ENCODE measurements at regions not wholly inside any gene's neighbourhood (a gene's known extent, or its start where the extent isn't known, plus 50 kb on each side); places are given as distances from the start of the nearest gene placed in this dataset.
"Not testable (repeated sequence)": the region's sequence is repeated elsewhere in the genome, so short reads cannot be mapped to it uniquely, and the experiment has no call there.

- TF ChIP-seq, protein P1, sequence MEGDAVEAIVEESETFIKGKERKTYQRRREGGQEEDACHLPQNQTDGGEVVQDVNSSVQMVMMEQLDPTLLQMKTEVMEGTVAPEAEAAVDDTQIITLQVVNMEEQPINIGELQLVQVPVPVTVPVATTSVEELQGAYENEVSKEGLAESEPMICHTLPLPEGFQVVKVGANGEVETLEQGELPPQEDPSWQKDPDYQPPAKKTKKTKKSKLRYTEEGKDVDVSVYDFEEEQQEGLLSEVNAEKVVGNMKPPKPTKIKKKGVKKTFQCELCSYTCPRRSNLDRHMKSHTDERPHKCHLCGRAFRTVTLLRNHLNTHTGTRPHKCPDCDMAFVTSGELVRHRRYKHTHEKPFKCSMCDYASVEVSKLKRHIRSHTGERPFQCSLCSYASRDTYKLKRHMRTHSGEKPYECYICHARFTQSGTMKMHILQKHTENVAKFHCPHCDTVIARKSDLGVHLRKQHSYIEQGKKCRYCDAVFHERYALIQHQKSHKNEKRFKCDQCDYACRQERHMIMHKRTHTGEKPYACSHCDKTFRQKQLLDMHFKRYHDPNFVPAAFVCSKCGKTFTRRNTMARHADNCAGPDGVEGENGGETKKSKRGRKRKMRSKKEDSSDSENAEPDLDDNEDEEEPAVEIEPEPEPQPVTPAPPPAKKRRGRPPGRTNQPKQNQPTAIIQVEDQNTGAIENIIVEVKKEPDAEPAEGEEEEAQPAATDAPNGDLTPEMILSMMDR (IDR thresholded peaks at IDR 0.05): no peak
- DNase-seq (ENCODE audit: low spot score): no peak
- no peaks in the 10 kb centered on the region for H3K36me3 Mint-ChIP-seq (ENCODE audit: low read depth)
- H3K27me3 Mint-ChIP-seq (ENCODE audit: low read depth): peaks cover 27% of the 10 kb centered on the region
- H3K9me3 Mint-ChIP-seq (ENCODE audit: low read depth): no peaks in the 10 kb centered on the region
- no peak overlapping the region for H3K4me3 Mint-ChIP-seq (ENCODE audit: unreplicated experiment)
- no peak overlapping the region for H3K27ac Mint-ChIP-seq (ENCODE audit: unreplicated experiment)
- no peaks in the 10 kb centered on the region for H3K4me1 Mint-ChIP-seq (ENCODE audit: low read depth)
These were observed 475.8 kb downstream of the PLCL1 start for GRCh38 chr2:198280145-198280544.

DNA sequence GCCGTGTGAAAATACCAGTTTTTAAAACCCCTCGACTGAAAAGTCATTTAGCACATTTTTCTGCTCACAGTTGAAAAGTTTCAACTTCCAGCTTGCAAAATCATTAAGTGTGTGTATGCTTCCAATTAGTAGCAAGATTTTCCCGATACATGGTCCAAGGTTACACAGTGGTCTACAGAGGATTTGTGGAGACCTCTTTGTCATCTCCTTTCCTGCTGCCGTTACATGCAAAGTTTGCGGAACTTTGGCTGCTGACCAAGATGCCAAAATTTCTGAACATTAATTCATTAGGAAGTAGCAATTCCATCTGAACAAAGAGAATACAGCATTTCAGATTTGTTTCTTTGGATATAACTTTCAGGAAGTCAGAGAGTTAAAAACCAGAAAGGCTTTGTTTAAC is 474.6 kb downstream of the PLCL1 start:
- Mint-ChIP-seq H3K4me1 (ENCODE audit: low read depth) (no peaks in the 10 kb centered on the region), H3K9me3 (ENCODE audit: low read depth) (no peaks in the 10 kb centered on the region), H3K4me3 (ENCODE audit: unreplicated experiment) (no peak overlapping the region), H3K36me3 (ENCODE audit: low read depth) (no peaks in the 10 kb centered on the region), H3K27ac (ENCODE audit: unreplicated experiment) (no peak overlapping the region), H3K27me3 (ENCODE audit: low read depth) (peaks cover 23% of the 10 kb centered on the region)
- TF ChIP-seq, protein P1 (IDR thresholded peaks at IDR 0.05): no peak
- DNase-seq (ENCODE audit: low spot score): no peak

DNA sequence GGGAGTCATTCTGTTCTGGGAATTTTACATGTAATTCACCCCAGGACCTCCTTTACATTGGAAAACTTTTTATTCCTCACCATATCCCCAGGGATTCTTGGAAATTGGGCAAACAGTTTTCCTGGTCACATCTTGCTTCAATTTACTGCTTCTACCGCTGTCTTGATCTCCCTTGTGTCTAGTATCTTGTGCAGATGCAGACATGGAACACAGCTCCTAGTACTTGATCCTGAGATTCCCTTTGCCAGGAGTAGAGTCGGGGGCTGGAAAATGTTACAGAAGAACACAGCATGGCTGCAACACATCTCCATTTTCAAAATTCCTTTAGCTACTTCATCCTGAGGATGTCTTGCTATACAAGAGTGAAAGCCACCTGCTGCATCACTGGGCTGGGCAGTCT is 472.8 kb downstream of the PLCL1 start:
- peaks cover 2% of the 10 kb centered on the region for H3K4me1 Mint-ChIP-seq (ENCODE audit: low read depth)
- H3K27me3 Mint-ChIP-seq (ENCODE audit: low read depth): peaks cover 16% of the 10 kb centered on the region
- no peak for DNase-seq (ENCODE audit: low spot score)
- no peaks in the 10 kb centered on the region for H3K36me3 Mint-ChIP-seq (ENCODE audit: low read depth)
- no peak overlapping the region for H3K4me3 Mint-ChIP-seq (ENCODE audit: unreplicated experiment)
- no peak overlapping the region for H3K27ac Mint-ChIP-seq (ENCODE audit: unreplicated experiment)
- TF ChIP-seq, protein P1 (IDR thresholded peaks at IDR 0.05): no peak
- H3K9me3 Mint-ChIP-seq (ENCODE audit: low read depth): no peaks in the 10 kb centered on the region

DNA sequence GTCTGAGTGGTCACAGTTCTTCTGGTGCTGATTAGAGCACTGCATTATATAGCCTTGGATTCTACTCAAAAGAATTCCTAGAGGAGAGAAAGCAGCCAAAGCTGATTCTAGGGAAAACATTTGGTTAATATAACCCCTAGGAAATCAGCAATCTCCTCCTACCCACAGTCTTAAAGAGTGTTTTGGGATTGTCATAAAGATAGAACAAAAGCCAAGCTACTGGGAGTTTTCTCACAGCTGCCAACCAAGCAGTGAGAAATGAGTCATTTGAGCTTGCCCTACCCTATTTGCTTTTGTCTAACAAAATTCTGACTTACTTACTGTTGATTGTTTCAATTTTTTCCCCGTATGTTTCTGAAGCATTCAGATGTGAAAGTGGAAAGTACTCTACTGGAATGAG is 469.3 kb downstream of the PLCL1 start:
- H3K27me3 Mint-ChIP-seq (ENCODE audit: low read depth): peaks cover 3% of the 10 kb centered on the region
- H3K4me3 Mint-ChIP-seq (ENCODE audit: unreplicated experiment): no peak overlapping the region
- no peaks in the 10 kb centered on the region for H3K36me3 Mint-ChIP-seq (ENCODE audit: low read depth)
- TF ChIP-seq, protein P1 (IDR thresholded peaks at IDR 0.05): no peak
- no peak overlapping the region for H3K27ac Mint-ChIP-seq (ENCODE audit: unreplicated experiment)
- H3K4me1 Mint-ChIP-seq (ENCODE audit: low read depth): peaks cover 2% of the 10 kb centered on the region
- DNase-seq (ENCODE audit: low spot score): no peak
- H3K9me3 Mint-ChIP-seq (ENCODE audit: low read depth): peaks cover 2% of the 10 kb centered on the region

- not testable (repeated sequence) for H3K27ac Mint-ChIP-seq (ENCODE audit: unreplicated experiment); H3K36me3 Mint-ChIP-seq (ENCODE audit: low read depth); DNase-seq (ENCODE audit: low spot score); H3K4me1 Mint-ChIP-seq (ENCODE audit: low read depth); H3K9me3 Mint-ChIP-seq (ENCODE audit: low read depth); H3K4me3 Mint-ChIP-seq (ENCODE audit: unreplicated experiment); H3K27me3 Mint-ChIP-seq (ENCODE audit: low read depth)
These were observed 465.8 kb downstream of the PLCL1 start for GRCh38 chr2:198270157-198270556.

DNA sequence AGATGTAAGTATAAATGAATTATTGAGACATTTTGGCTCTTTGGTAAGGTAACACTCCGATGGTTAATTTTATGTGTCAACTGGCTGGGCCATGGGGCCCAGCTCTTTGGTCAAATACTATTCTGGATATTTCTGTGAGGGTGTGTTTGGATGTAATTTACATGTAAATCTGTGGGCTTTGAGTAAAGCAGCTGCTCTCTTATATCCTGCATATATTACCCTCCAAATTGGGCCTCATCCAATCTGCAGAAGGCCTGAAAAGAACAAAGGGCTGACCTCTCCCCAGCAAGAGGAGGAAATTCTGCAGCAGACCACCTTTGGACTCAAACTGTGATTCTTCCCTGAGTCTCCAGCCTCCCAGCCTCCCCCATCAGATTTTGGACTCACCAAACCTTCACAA is 464.1 kb downstream of the PLCL1 start:
- Mint-ChIP-seq H3K27ac (ENCODE audit: unreplicated experiment) (no peak overlapping the region), H3K4me3 (ENCODE audit: unreplicated experiment) (no peak overlapping the region), H3K9me3 (ENCODE audit: low read depth) (peaks cover 2% of the 10 kb centered on the region), H3K36me3 (ENCODE audit: low read depth) (no peaks in the 10 kb centered on the region), H3K4me1 (ENCODE audit: low read depth) (peaks cover 3% of the 10 kb centered on the region), H3K27me3 (ENCODE audit: low read depth) (peaks cover 3% of the 10 kb centered on the region)
- TF ChIP-seq, protein P1 (IDR thresholded peaks at IDR 0.05): no peak
- no peak for DNase-seq (ENCODE audit: low spot score)

Data from chondrocyte (in vitro differentiated cells).